ENCODE measurements at regions not wholly inside any gene's neighbourhood (a gene's known extent, or its start where the extent isn't known, plus 50 kb on each side); places are given as distances from the start of the nearest gene placed in this dataset.

- H3K14ac ChIP-seq (ENCODE audit: insufficient read depth, low read length) = no peak overlapping the region
- no peaks in the 10 kb centered on the region for H3K9me3 ChIP-seq (ENCODE audit: control insufficient read depth, low read depth, low read length)
- no peaks in the 10 kb centered on the region for H4K20me1 ChIP-seq (ENCODE audit: control insufficient read depth, insufficient read depth, insufficient read length)
- H4K8ac ChIP-seq (replicated peaks; ENCODE audit: insufficient read length, low read depth, low read length) = no peak overlapping the region
- H4K5ac ChIP-seq (ENCODE audit: insufficient read length, low read depth, low read length) = no peak overlapping the region
- no peaks in the 10 kb centered on the region for H3K23me2 ChIP-seq (ENCODE audit: insufficient read length, low read depth, low read length, poor library complexity, severe bottlenecking)
- H2BK15ac ChIP-seq (ENCODE audit: low read depth, low read length) = no peak overlapping the region
- no peaks in the 10 kb centered on the region for H3K27me3 ChIP-seq (ENCODE audit: insufficient read depth, low read length)
- no peaks in the 10 kb centered on the region for H3K79me2 ChIP-seq (ENCODE audit: insufficient read depth, low read length)
- no peak overlapping the region for H2AFZ ChIP-seq (ENCODE audit: low read length)
- Mint-ChIP-seq H3K27me3 (ENCODE audit: low read depth) (no peaks in the 10 kb centered on the region), H3K4me3 (no peak overlapping the region), H3K36me3 (ENCODE audit: insufficient read depth in 1 of 3, low read depth in 3 of 3) (peaks cover 0 to 13% (median 0%) of the 10 kb centered on the region in 3 experiments; a peak in 3 of 7 replicates), H3K4me1 (no peaks in the 10 kb centered on the region), H3K9me3 (peaks cover 5 to 9% of the 10 kb centered on the region in 2 experiments; a peak in 4 of 5 replicates), H3K27ac (no peak overlapping the region)
- DNase-seq = no peak
- no peak overlapping the region for H2BK120ac ChIP-seq (ENCODE audit: low read depth, low read length, poor library complexity, severe bottlenecking)
- TF ChIP-seq CTCF (conservative IDR thresholded peaks at IDR 0.05) = no peak
- no peak overlapping the region for H4K91ac ChIP-seq (ENCODE audit: insufficient read length, low read depth, low read length)
- H3K23ac ChIP-seq (ENCODE audit: insufficient read length, low read depth, low read length) = no peak overlapping the region
- no peak overlapping the region for H3T11ph ChIP-seq (ENCODE audit: low read length)
- H3K4me1 ChIP-seq (ENCODE audit: insufficient read depth, low read length) = no peaks in the 10 kb centered on the region
- no peak overlapping the region for H2AK5ac ChIP-seq (ENCODE audit: insufficient read length, low read length)
- H2BK12ac ChIP-seq (ENCODE audit: insufficient read length, low read depth, low read length) = no peak overlapping the region
- no peak overlapping the region for H3K4me2 ChIP-seq (ENCODE audit: insufficient read depth, insufficient read length, low read length)
- no peak overlapping the region for H3K4ac ChIP-seq (ENCODE audit: low read depth, low read length)
- H3K56ac ChIP-seq (ENCODE audit: insufficient read length, low read depth, low read length) = no peak overlapping the region
- H3K18ac ChIP-seq (ENCODE audit: insufficient read length, low read depth, low read length) = no peak overlapping the region
- H3K79me1 ChIP-seq (ENCODE audit: insufficient read depth, low read depth, low read length, poor library complexity, severe bottlenecking) = no peaks in the 10 kb centered on the region
- H2BK5ac ChIP-seq (ENCODE audit: insufficient read length, low read length) = no peak overlapping the region
- H3K9ac ChIP-seq (ENCODE audit: extremely low read depth, insufficient read length, low read length) = no peak overlapping the region
- H3K27ac ChIP-seq (ENCODE audit: insufficient read length, low read depth, low read length) = no peak overlapping the region
- no CpG with 5 or more reads among the region's 25 CpGs for WGBS (ENCODE audit: extremely low coverage, insufficient read length, low lambda C conversion rate)
- no peak overlapping the region for H2BK20ac ChIP-seq (ENCODE audit: low read depth, low read length, poor library complexity, severe bottlenecking)
These were observed 1464.7 kb downstream of the EFNA5 start for GRCh38 chr5:106205916-106206571.
